Inflammatory macrophage treated with lipopolysaccharide for 1 hour (primary cell): ENCODE measurements at regions not wholly inside any gene's neighbourhood (a gene's known extent, or its start where the extent isn't known, plus 50 kb on each side); places are given as distances from the start of the nearest gene placed in this dataset.

Experiments used
- DNase-seq, 2 donors: peaks; one replicate each; pipeline ENCODE4 v3.0.0-alpha.2; 2020 to 2022

GRCh38 chr7:47221826-47222225, 360.1 kb downstream of the TNS3 start:
- DNase-seq = no peak

GRCh38 chr7:47218378-47219176, 363.3 kb downstream of the TNS3 start:
- DNase-seq = no peak

DNA sequence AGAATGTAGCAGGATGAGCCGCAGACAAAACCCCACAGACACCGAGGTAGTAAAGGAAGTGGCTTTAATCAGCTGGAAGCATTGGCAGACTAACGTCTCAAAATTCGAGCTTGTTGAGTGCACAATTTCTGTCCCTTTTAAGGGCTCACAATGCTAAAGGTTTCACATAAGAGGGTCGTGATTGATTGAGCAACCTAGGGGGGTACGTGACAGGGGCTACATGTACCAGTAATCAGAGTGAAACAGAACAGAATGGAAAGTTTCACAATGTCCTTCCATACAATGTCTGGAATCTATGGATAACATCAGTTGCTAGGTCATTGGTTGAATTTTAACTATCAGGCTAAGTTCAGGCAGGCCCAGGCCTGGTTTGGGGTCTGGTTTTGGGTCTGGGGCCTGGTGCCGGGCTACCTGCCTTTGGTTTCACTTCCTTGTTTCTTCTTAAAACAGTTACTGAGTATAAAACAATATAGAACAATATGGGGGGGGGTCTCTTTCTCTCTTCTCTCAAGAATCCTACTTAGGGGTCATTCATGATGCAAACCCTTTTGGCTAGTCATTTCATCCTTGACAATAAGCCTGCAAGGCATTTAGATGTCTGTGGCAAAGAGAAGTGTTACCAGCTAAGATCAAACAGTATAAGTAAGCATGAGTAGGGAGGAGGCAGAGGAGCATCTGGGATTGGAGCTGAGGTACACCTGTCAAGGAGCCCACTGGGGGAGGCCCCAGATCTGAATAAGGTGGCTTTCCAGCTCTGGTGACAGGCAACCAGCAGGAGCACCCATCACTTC, 364.1 kb downstream of the TNS3 start:
- no peak for DNase-seq

GRCh38 chr7:47217086-47217485, 364.8 kb downstream of the TNS3 start:
- DNase-seq = no peak

- DNase-seq = no peak
These were observed 365.5 kb downstream of the TNS3 start for GRCh38 chr7:47216439-47216838.

- no peak for DNase-seq
These were observed 366.3 kb downstream of the TNS3 start for GRCh38 chr7:47215640-47216039.

DNA sequence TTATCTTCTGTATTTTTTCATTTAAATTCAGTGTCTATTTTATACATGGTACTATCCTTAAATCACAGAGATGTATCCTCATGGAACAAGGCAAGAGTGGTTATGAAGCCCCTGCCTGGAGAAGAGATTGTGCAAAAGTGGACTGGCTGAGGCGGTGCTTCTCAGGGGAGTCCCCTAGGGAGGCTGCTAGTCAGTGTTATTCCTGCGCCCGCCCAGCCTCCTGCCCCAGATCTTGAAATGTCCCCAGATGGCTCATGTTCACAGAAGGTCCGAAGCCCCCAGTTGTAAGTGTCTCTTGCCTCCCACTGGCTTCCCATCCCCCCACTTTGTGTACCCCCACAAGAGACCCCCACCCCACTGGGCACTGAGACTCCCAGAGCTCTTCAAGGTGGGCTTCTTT, 366.9 kb downstream of the TNS3 start:
- DNase-seq = no peak

GRCh38 chr7:47213276-47213675, 368.6 kb downstream of the TNS3 start:
- no peak for DNase-seq

- DNase-seq = no peak
These were observed 370.4 kb downstream of the TNS3 start for GRCh38 chr7:47211519-47211973.

- no peak for DNase-seq
These were observed 371.5 kb downstream of the TNS3 start for GRCh38 chr7:47210281-47210854.

- DNase-seq = no peak
These were observed 374.0 kb downstream of the TNS3 start for GRCh38 chr7:47207956-47208355.

GRCh38 chr7:47204709-47205108, 377.2 kb downstream of the TNS3 start:
- DNase-seq = no peak

- no peak for DNase-seq
These were observed 379.6 kb downstream of the TNS3 start for GRCh38 chr7:47202146-47202783.

- no peak for DNase-seq
These were observed 383.8 kb downstream of the TNS3 start for GRCh38 chr7:47198159-47198558.

DNA sequence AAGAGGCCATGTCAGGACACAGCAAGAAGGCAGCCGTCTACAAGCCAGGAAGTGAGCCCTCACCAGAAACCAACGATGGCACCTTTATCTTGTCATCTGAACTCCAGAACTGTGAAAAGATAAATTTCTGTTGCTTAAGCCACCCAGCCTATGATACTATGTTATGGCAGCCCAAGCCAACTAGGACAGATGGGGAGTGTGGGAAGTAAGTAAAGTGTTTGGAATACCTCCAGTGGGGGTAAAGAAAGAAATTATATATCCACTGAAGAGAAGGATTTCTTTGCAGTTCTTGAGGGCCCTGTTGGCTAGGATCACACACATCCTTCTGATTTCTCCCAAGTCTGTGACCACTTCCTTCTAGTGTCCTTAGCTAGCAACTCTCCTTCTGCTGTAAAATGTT, 384.4 kb downstream of the TNS3 start:
- DNase-seq = no peak

DNA sequence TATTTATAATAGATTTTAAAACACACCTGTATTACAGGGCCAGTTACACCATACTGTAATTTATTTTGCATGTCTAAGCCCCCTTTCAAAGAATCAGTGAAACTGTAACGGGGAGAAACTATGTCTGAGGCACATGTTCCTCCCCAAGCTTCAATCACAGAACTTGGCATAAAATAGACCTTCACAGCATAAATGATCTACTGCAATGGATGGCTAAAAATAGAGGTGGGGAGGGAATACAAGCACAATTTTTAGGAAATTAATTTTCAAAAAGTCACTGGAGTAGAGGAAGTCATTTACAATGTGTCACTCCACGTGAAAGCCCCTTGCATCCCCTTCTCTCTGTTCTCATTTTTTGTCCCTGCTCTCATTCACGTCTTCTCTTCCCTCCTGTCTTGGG, 385.2 kb downstream of the TNS3 start:
- DNase-seq = no peak

DNA sequence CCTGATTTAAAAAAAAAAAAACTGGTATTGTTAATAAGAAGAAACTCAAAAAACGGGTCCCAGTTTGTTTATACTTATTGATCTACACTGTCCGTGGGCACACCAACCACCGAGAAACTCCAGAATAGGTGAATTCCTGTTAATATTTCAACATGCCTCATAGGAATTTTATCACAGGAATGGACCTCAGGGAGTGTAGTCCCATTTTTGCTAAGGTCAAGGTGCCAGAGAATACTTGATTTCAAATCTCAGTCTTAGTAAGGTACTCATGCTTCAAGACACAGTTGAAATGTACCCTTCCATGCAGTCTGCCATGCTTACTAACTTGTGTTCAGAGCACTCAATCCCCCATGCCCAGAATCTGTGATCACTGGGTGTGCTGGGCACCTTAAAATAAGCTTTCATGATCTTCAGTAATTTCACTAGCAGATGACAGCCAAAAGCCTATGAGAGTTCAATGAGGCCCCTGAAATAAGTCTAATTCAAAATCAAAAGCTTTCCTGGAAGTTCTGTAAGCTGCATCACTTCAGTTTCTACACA, 385.7 kb downstream of the TNS3 start:
- no peak for DNase-seq

DNA sequence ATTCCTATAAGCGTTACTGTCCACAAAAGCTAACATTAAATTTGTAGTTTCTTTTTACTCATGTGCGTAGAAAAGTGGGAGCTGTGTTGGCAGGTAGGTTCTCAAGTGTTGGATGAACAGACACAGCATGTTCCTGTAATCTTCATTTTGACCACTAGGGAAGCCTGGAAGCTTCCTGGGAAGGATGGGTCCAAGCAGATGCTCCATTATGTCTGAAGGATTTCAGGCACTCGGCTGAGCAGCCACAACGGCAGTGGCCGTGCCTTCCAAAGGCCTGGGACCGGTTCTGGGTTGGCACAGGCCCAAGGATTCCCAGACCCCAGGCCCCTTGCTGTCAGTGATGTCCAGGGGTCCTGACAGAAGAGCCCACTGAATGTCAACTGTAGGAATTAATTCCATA, 386.3 kb downstream of the TNS3 start:
- DNase-seq = no peak

DNA sequence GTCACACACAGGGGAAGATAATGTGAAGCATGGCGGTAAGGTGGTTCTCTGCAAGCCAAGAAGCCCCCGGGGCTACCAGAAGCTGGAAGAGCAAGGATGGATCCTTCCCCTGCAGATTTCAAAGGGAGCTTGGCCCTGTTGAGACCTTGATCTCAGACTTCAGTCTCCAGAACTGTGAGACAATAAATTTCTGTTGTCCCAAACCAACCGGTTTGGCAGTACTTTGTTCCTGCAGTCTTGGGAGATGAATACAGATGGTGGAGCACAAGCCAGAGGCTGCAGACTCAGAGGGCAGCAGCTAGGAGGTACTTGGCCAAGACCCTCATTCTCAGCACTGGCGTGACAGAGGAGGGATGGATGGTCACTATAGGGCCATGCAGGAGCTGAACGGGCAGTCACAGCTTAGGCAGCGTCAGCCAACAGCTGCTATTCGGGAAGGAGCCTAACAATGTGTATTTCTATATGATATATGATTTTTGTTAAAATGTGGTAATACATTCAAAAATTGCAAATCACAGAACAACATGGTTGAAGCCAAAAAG, 387.3 kb downstream of the TNS3 start:
- DNase-seq = no peak

GRCh38 chr7:47192978-47193377, 388.9 kb downstream of the TNS3 start:
- no peak for DNase-seq

- DNase-seq = peak in 1 of 2 donors; percentile 6
These were observed 390.0 kb downstream of the TNS3 start for GRCh38 chr7:47191876-47192291.

- DNase-seq = no peak
These were observed 390.6 kb downstream of the TNS3 start for GRCh38 chr7:47191316-47191715.

DNA sequence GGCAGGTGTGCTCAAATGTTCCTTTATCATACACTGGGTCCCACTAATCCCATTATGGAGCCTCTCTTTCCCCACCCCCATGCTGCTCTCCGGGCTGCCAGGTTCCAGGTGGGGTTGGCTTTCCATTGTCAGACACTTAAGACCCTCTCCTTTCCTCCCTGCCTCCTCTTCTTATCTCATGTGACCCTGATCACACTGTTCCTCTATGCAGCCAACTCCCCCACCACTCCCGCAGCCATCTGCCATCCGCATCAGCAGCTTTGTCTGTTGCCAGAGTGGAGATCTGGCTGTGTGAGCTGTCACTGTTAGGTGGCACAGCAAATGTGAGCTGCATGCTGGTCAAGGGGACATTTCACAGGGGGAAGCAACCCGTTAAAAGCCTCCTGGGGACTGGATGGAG, 391.4 kb downstream of the TNS3 start:
- no peak for DNase-seq
